A673 (cell line): ENCODE measurements at regions not wholly inside any gene's neighbourhood (a gene's known extent, or its start where the extent isn't known, plus 50 kb on each side); places are given as distances from the start of the nearest gene placed in this dataset.
"Not testable (repeated sequence)": the region's sequence is repeated elsewhere in the genome, so short reads cannot be mapped to it uniquely, and the experiment has no call there.

Experiments used
- EZH2 ChIP-seq: fragments of 200-600 bp; sonication (generic); IDR thresholded peaks from 2 replicates; pipeline ENCODE4 v1.6.1; 2017; ENCODE audit warnings: borderline replicate concordance, low read depth, mild to moderate bottlenecking, mixed read lengths, antibody characterized with exemption, low read length; ENCODE audit not compliant: poor library complexity, severe bottlenecking
- TF ChIP-seq, protein P1 (sequence below): fragments of 300-800, 200-600 bp; sonication (generic); conservative IDR thresholded peaks from 2 replicates; pipeline ENCODE4 v1.5.1; 2017; ENCODE audit warnings: low read depth, mild to moderate bottlenecking, antibody characterized with exemption, low read length, moderate library complexity, mixed read lengths

DNA sequence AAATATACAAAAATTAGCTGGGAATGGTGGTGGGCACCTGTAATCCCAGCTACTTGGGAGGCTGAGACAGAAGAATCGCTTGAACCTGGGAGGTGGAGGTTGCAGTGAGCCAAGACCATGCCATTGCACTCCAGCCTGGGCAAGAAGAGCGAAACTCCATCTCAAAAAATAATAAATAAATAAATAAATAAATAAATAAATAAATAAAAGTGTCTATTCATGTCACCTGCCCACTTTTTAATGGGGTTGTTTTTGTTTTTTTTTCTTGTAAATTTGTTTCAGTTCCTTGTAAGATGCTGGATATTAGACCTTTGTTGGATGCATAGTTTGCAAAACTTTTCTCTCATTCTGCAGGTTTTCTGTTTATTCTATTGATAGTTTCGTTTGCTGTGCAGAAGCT, 71.9 kb upstream of the KCNAB1 start:
- TF ChIP-seq, protein P1, sequence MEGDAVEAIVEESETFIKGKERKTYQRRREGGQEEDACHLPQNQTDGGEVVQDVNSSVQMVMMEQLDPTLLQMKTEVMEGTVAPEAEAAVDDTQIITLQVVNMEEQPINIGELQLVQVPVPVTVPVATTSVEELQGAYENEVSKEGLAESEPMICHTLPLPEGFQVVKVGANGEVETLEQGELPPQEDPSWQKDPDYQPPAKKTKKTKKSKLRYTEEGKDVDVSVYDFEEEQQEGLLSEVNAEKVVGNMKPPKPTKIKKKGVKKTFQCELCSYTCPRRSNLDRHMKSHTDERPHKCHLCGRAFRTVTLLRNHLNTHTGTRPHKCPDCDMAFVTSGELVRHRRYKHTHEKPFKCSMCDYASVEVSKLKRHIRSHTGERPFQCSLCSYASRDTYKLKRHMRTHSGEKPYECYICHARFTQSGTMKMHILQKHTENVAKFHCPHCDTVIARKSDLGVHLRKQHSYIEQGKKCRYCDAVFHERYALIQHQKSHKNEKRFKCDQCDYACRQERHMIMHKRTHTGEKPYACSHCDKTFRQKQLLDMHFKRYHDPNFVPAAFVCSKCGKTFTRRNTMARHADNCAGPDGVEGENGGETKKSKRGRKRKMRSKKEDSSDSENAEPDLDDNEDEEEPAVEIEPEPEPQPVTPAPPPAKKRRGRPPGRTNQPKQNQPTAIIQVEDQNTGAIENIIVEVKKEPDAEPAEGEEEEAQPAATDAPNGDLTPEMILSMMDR: not testable (repeated sequence)
- not testable (repeated sequence) for TF ChIP-seq EZH2
